NCI-H69 (cell line): ENCODE measurements at regions not wholly inside any gene's neighbourhood (a gene's known extent, or its start where the extent isn't known, plus 50 kb on each side); places are given as distances from the start of the nearest gene placed in this dataset.
"Not testable (repeated sequence)": the region's sequence is repeated elsewhere in the genome, so short reads cannot be mapped to it uniquely, and the experiment has no call there.

Source experiments
- DNase-seq: peaks from one replicate; lab custom pipeline; 2025; lab: John Stamatoyannopoulos, UW

DNA sequence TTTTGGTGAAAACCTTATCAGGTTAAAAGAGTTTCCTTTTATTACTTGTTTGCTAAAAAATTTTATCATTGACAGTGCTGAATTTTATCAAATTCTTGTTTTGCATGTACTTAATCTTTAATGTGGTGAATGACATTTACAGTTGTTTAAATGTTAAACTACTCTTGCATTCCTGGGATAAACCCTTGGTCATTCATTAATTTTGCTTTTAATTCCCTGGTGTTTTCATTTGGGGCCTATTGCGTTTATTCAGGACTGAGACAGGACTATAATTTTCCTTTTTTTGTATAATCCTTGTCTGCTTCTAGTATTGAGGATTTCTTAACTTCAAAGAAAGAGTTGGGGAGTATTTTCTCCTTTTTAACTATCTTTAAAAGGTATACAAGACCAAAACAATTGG is 98.7 kb upstream of the TLL1 start:
- DNase-seq: no peak

DNA sequence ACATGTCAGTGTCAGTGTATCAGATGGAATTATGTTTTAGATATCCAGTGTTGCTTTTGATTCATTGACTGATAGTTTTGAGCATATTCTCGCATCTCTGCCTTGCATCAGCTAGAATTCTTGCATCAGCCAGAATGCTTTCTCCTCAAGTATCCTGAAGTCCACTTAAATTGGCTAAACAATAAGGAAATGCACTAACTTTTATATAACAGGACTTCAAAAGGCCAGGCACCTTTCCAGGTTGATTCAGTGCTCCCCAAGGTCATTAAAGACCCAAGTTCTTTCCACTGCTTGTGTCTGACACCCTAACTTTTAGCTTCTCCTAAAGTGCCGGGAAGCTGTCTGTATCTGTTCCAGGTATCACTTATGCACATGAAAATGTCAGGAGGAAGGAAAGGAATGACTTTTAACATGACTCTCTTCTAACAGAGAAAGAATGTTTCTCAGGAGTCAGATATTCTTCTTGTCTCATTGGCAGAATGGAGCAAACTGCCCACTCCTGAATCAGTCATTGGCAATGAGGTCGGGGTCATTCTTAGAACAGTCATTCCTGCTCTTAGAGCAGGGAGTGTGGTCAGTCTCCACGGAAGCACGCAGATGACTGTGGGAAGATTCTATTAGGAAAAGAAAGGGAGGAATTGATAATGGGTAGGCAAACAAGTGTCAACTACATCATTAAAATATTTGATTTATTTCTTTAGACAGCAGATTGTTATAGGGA is 92.9 kb upstream of the TLL1 start:
- DNase-seq: peak; percentile 16

DNA sequence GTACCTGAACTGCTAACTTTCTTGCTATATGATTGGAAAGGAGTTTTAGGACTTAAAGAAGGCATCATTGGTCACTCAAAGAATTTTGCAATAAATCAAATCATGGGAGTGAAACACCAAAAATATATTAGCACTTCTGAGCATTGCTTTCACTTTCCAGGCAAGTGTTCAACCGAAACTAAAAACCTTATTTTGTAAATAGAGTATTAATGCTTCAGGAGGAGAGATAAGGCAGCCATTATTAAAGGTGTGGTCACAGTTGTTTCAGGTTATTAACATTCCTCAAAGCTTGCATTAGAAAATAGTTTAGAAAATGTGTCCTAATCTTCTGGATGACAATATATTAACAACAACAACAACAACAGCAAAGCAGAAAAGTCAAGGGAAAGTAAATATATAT is 92.3 kb upstream of the TLL1 start:
- no peak for DNase-seq

DNA sequence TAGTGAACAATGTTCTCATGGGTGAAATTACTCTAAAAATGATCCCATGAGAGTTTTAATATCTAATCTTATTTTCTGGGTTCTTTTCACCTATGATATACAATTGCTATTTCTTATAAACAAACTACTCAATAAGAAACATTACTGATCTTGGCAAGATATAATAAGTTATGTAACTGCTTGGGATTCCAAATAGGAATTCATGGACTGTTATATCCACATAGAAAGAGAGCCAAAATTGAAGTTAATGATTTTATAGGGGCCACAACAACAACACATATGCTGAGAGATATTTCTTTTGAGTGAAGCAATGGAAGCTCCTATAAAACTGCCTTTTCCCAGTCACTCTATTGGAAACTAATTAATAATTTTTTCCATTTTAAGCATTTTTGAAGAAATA is 90.4 kb upstream of the TLL1 start:
- DNase-seq: no peak

DNA sequence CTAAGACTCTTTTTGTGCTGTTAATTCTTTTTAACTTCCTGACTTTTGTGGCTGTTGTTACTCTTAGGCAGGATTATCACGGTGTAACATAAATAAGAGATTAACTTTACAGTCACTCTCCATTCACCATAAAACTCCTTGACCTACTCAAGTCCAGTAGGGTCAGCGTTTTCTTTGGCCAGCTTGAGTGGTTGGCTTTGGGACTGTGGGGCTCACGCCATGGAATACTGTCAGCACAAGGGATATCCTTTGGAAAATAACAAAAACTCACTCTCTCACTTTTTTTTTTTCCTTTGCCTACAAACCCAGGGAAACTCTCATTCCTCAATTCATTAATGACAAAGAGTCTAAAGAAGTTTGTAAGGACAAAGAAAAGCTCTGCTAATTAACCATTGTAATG is 89.4 kb upstream of the TLL1 start:
- no peak for DNase-seq

DNA sequence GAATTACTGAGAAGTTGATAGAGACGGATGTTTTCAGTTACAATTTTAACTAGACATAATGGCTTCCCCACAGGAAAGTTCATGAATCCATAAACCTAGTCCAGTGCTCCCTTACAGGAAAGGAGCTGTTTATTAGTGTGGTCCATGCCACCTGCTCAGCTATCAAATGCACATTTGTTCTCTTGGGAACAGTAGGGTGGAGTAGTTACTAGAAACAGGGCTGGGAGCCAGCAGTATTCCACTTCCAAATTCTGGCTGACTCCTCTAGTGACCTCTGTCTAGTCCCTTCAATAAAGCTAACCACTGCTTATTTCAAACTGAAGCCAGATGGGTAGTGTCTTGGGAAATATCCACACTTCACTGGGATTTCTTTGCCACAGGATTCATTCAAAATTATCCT is 88.4 kb upstream of the TLL1 start:
- peak; percentile 94 for DNase-seq

DNA sequence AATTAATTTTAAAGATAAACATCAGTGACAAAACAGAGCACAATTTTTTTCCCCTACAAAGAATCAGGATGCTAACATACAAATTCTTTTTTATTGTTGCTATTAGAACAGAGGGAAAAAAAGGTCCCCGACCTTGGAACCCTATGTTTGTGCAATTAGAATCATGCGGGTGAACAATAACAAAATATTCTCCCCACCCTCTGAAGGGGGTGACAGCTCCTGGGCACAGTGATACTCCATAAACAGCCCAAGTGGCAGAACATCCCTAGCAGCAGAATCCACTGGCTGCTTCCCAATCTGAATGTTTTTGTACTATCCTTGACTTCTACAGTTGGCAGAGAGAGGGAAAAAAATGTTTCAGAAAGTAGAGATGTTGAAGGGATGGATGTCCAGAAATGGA is 87.7 kb upstream of the TLL1 start:
- no peak for DNase-seq

DNA sequence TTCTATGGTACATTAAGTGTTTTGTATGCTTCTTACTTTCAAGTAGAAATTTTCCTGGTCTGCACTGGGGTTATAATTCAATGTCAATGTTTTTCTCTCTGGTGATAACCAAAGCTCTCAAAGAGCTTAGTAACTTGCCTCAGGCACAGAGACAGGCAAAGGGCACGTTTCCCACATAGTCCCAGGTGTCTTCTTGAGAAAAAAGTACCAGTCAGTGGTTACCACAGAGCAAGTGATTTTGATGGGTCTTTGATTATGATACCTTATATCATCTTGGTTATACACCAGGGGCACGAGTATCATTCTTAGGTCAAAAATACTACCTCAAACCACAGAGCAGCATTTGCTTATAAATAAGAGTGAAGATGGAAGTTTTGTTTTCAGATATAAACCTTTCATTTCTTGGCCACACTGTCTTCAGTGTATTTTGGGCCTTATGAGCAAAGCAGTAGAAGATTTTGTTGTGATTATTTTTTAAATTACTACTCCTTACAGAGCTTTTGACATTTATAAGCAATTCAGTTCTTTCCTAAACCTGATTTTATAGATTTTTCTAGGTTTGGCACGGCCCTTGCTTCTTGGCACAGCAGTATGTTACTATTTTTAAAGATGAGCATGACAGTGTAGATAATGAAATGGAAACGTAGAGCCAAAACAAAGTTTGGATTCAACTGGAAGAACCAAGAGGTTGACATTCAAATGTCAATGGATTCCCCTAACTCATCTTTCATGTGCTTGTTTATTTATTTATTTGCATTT is 85.3 kb upstream of the TLL1 start:
- DNase-seq: peak; percentile 72

DNA sequence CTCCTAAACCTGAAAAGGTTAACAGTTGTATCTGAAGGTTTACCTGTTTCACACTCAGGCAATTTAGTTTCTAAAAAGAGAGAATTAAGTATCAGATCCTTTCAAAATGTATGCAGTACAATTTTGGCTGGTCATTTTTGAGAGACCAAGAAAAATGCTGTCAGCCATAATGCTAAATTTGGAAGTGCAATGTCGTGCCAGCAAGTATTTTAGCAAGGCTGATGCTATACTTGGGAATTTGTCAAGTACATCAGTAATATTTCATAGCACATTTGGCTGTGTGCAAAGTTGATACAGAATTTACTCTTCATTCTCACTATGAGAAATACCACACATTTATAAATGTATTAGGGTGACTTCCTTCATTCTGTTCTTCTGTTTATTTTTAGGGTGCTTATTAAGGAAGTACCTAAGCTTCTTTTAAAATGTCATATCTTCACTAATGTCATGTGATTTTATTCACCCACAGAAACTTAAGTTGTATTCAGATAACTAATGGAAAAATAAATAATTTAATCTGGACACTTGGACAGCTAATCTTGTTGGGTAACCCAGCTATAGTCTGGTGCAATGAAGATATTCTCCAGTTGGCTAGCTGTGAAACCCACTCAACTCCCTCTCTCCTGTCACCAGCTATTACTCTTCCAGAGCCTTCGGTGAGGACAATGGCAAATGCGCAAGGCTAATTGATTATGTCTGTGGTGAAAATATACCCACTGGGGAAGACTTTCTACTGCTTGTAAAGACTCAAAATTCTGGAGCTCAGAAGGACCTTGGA is 84.2 kb upstream of the TLL1 start:
- no peak for DNase-seq

DNA sequence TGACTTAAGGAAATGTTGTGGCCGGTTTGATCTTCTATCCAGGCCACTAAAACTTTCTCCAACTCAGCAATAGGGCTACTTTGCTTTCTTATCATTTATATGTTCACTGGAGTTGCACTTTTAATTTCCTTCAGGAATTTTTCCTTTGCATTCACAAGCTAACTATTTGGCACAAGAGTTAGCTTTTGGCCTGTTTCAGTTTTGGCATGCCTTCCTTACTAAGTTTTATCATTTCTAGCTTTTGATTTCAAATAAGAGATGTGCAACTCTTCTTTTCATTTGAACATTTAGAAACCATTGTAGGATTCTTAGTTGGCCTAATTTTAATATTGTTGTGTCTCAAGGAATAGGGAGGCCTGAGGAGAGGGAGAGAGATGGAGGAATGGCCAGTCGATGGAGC is 79.8 kb upstream of the TLL1 start:
- no peak for DNase-seq

DNA sequence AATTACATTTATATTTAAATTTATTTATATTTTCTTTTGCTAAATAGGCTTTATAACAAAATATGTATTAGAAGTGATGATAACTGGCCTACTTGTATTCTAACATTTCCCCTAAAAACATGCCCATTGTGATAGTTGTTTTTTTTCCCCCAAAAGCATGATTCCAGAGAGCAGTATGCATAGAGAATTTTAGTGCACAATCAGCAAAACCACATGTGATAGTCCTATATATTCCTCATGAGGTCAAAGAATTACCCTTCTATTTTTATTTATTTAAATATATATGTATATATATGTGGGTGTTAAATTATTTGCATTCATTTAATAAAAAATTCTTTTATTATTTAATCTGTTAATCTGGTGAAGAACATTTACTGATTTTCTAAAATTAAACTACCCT is 78.2 kb upstream of the TLL1 start:
- DNase-seq: no peak

DNA sequence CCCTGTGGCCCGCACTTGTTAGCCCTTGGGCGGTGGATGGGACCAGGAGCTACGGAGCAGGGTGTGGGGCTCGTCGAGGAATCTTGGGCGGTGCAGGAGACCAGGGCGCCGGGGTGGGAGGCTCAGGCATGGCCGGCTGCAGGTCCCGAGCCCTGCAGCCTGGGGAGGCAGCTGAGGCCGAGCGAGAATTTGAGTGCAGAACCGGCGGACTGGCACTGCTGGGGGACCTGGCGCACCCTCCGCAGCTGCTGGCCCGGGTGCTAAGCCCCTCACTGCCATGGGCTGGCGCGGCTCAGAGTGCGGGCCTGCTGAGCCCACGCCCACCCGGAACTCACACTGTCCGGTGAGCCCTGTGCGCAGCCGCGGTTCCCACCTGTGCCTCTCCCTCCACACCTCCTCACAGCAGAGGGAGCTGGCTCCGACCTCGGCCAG is 73.6 kb upstream of the TLL1 start:
- DNase-seq: no peak

DNA sequence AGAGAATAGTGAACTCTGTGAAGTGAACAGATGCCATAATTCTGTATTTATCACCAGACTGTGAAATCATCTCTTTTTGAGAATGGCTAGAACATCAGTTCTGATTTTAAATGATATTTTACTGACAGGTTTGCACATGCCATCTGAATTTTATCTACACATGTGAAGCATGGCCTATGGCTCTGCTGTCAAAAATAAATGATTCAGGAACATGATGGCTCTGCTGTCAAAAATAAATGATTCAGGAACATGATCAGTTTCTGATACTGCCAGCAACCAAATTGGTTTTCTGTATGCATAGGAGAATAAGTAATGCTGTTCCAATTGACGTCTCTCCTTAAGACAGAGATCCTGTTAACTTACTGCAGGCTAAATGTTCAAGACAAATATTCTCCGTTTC is 70.6 kb upstream of the TLL1 start:
- DNase-seq: no peak

DNA sequence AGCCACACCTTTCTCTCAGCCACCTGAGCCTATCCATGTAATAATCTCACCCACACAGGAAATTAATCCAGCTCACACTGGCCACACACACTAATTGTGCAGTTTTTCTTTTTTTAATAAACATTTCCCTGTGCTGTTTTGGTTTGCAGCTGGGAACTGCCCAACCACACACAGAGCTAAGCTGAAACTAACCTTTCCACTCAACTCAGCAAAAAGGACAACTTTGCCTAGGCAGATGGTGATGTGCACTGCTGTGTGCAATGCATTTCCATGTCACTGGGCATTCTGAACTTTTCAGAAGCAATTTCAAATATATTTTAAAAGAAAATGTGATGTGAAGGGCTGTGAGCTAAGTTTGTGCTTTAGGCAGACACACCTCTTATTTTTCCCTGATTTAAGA is 70.0 kb upstream of the TLL1 start:
- peak; percentile 26 for DNase-seq

DNA sequence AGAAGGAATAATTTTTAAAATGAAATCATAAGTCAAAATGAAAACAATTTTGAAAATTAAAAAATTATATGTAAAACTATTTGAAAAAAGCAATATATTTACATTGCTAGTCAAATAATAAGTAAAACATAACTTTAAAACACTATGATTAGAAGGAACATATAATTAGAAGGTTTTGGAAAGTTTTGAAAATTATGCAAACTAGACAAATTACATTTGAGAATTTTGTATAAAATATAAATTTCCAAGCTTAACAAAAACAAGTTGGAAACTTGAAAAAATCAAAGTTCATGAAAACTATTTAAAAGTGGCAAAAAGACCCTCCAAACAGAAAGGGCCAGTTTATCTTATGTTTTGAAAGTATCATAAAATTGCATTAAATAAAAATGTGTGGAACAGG is 67.6 kb upstream of the TLL1 start:
- DNase-seq: no peak

DNA sequence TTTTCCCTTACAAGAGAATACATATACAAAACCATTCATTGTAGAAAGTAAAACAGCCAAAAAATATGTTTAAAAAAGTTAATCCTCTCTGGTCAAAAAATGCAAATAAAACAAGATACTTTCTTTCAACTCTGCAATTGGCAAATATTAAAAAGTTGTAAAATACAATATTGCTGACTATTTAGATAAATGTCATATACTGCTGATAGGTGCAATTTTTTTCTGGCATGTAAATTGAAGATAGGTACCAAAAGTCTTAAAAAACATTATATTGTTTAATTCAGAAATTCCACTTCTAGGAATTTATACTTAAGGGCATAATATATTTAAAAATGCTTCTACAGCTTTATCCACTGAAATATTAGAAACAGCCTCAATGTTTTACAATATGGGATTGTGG is 66.4 kb upstream of the TLL1 start:
- DNase-seq: no peak

DNA sequence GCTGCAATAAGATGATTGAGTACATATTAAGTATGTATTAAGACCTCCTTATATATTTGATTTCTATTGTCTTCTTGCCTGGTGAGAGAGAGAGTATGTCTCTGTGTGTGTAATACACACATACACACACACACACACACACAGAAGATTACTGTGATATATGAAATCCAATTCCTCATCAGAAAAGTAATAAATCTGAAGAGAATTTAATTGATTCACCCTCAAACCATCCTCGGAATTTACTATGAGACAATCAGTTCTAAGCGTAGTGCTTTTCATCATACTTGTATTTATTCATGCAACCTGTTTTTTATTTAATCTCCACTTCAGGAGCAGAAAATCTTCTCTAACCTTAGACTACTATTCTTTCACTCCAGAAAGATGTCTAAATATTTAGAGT is 62.3 kb upstream of the TLL1 start:
- DNase-seq: no peak

DNA sequence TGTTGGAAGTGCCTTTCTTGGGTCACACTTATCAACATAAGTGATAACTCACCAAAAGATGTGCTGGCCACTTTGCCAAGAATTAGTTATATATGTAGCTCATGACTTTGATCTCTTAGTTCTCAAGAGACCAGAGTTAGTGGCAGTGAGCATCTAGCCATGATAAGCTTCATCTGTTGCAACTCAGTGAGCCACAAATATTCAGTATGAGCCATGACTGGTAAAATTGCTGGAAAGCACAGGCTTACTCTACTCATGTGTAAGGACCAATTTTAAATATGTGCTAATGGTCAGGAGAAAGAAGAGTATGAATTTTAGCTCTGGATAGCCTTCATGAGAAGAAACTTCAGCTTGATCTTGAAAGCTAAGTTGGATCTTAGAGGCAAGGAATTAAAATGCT is 59.4 kb upstream of the TLL1 start:
- DNase-seq: no peak

DNA sequence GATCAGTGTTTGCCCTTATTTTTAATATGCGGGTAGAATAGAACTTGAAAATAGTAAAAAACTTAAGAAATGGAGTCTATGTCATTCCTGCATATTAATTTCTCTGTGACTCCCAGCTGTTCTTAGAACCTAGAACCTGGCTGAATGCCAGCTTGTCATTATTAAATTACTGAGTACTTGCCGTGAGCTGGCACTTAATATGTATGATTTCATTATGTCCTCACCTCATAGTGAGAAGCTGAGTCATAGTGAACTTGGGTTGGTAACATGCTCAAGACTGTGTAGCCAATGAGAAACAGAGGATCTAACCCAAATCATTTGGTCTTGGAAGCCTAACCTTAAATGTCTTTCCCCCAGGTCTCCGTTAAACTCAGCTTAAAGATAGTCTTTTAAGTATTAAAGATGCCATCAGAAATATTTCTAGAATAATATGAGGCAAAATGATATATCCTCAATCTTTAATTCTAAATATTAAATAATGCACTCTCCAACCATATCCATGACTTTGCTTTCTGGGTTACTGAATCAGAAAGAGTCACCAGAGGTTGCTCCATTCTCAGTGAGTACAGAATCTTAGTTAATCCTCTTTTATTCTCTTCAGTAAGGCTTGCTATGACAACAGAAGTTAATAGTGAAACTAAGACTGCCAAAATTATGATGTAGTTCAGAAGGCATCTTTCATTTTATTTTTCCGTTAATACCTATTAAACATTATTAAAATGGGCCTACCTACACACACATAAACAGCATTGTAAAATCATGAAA is 58.6 kb upstream of the TLL1 start:
- peak; percentile 74 for DNase-seq

DNA sequence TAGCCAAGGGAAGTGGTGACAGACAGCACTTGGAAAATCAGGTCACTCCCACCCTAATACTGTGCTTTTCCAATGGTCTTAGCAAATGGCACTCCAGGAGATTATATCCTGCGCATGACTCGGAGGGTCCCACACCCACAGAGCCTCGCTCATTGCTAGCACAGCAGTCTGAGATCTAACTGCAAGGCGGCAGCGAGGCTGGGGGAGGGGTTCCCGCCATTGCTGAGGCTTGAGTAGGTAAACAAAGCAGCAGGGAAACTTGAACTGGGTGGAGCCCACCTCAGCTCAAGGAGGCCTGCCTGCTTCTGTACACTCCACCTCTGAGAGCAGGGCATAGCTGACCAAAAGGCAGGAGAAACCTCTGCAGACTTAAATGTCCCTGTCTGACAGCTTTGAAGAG is 53.9 kb upstream of the TLL1 start:
- DNase-seq: not testable (repeated sequence)
